Fibroblast of peridontal ligament (primary cell): ENCODE measurements at regions not wholly inside any gene's neighbourhood (a gene's known extent, or its start where the extent isn't known, plus 50 kb on each side); places are given as distances from the start of the nearest gene placed in this dataset.
"Not testable (repeated sequence)": the region's sequence is repeated elsewhere in the genome, so short reads cannot be mapped to it uniquely, and the experiment has no call there.

Experiments
- DNase-seq: peaks from one replicate; pipeline ENCODE4 v3.0.0-alpha.2; 2010; ENCODE audit errors: extremely low read depth

GRCh38 chr12:105455261-105455660 is 124.8 kb downstream of the C12orf75 start:
- DNase-seq: no peak

GRCh38 chr12:105457026-105457425 is 126.5 kb downstream of the C12orf75 start:
- DNase-seq: no peak

- no peak for DNase-seq
These were observed 129.4 kb downstream of the C12orf75 start for GRCh38 chr12:105459760-105460330.

GRCh38 chr12:105461271-105461943 is 130.9 kb downstream of the C12orf75 start:
- DNase-seq: no peak

- no peak for DNase-seq
These were observed 131.7 kb downstream of the C12orf75 start for GRCh38 chr12:105461944-105462762.

- peak; percentile 2 for DNase-seq
These were observed 132.3 kb downstream of the C12orf75 start for GRCh38 chr12:105462831-105463230.

- no peak for DNase-seq
These were observed 133.9 kb downstream of the C12orf75 start for GRCh38 chr12:105464406-105464805.

GRCh38 chr12:105466231-105466900 is 135.9 kb downstream of the C12orf75 start:
- DNase-seq: no peak

- no peak for DNase-seq
These were observed 136.6 kb downstream of the C12orf75 start for GRCh38 chr12:105466901-105467598.

- no peak for DNase-seq
These were observed 137.3 kb downstream of the C12orf75 start for GRCh38 chr12:105467710-105468366.

- no peak for DNase-seq
These were observed 138.0 kb downstream of the C12orf75 start for GRCh38 chr12:105468464-105468863.

GRCh38 chr12:105469211-105469610 is 138.7 kb downstream of the C12orf75 start:
- no peak for DNase-seq

- DNase-seq: no peak
These were observed 139.2 kb downstream of the C12orf75 start for GRCh38 chr12:105469701-105470100.

GRCh38 chr12:105470102-105470501 is 139.6 kb downstream of the C12orf75 start:
- DNase-seq: no peak

- DNase-seq: no peak
These were observed 140.1 kb downstream of the C12orf75 start for GRCh38 chr12:105470601-105471000.

- DNase-seq: no peak
These were observed 144.2 kb downstream of the C12orf75 start for GRCh38 chr12:105474672-105475071.

- no peak for DNase-seq
These were observed 146.1 kb downstream of the C12orf75 start for GRCh38 chr12:105476616-105477015.

- no peak for DNase-seq
These were observed 147.4 kb downstream of the C12orf75 start for GRCh38 chr12:105477873-105478272.

GRCh38 chr12:105478788-105479187 is 148.3 kb downstream of the C12orf75 start:
- DNase-seq: not testable (repeated sequence)

GRCh38 chr12:105479710-105480109 is 149.2 kb downstream of the C12orf75 start:
- no peak for DNase-seq

GRCh38 chr12:105480162-105480561 is 149.7 kb downstream of the C12orf75 start:
- DNase-seq: no peak
